Epithelial cell of proximal tubule (primary cell): ENCODE measurements at regions not wholly inside any gene's neighbourhood (a gene's known extent, or its start where the extent isn't known, plus 50 kb on each side); places are given as distances from the start of the nearest gene placed in this dataset.

Source experiments
- DNase-seq: peaks from one replicate; pipeline ENCODE4 v3.0.0-alpha.2; 2011; ENCODE audit warnings: low read depth
- H3K4me3 ChIP-seq: 2 replicates; pipeline ENCODE4 v1.5.1; 2011; ENCODE audit warnings: low read depth, mild to moderate bottlenecking, low read length
- TF ChIP-seq, protein P1 (sequence below): conservative IDR thresholded peaks from 2 replicates; pipeline ENCODE4 v1.5.1; 2012; ENCODE audit warnings: low read depth, mild to moderate bottlenecking, low read length

DNA sequence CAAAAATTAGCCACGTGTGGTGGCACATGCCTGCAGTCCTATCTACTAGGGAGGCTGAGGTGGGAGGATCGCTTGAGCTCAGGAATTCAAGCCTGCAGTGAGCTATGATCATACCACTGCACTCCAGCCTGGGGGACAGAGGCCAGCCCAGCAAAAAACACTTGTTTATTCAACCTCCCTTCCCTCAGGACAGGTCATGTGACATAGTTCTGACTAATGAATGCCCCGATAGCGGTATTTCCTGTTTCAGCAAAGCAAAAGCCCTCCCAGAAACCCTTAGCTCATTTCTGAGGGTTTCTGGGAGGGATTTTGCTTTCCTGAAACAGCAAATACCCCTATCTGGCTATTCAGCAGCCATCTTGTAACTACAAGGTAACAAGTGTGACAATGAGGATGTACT is 157.1 kb downstream of the GATA3 start:
- no peak overlapping the region for H3K4me3 ChIP-seq
- TF ChIP-seq, protein P1, sequence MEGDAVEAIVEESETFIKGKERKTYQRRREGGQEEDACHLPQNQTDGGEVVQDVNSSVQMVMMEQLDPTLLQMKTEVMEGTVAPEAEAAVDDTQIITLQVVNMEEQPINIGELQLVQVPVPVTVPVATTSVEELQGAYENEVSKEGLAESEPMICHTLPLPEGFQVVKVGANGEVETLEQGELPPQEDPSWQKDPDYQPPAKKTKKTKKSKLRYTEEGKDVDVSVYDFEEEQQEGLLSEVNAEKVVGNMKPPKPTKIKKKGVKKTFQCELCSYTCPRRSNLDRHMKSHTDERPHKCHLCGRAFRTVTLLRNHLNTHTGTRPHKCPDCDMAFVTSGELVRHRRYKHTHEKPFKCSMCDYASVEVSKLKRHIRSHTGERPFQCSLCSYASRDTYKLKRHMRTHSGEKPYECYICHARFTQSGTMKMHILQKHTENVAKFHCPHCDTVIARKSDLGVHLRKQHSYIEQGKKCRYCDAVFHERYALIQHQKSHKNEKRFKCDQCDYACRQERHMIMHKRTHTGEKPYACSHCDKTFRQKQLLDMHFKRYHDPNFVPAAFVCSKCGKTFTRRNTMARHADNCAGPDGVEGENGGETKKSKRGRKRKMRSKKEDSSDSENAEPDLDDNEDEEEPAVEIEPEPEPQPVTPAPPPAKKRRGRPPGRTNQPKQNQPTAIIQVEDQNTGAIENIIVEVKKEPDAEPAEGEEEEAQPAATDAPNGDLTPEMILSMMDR: no peak
- no peak for DNase-seq

DNA sequence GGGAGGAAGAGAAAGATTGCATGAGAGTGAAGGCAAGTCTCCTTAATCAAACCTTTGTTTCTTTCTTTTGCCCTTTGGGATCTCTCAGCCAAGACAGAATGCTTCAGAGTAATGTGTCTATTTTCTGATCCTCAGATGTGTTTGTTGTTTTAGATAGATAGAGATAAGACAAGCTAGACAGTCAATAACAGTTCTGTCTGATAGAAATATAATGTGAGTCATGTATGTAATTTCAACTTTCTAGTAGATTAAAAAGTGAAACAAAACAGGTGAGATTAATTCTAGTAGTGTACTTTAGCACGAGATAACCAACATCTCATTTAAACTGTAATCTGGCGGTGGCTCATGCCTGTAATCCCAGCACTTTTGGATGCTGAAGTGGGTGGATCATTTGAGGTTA is 159.2 kb downstream of the GATA3 start:
- TF ChIP-seq, protein P1: no peak
- H3K4me3 ChIP-seq: no peak overlapping the region
- DNase-seq: no peak

DNA sequence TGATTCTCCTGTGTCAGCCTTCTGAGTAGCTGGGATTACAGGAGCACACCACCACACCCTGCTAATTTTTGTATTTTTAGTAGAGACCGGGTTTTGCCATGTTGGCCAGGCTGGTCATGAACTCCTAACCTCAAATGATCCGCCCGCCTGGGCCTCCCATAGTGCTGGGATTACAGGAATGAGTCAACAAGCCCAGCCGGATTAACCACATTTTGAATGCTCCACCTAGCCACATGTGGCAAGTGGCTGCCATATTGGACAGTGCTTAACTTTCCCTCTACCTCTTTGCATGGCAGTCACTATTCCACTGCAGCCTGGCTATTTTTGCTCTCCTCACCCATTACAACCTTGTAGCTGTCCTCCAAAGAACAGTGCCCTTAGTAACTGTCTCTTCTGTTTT is 160.1 kb downstream of the GATA3 start:
- TF ChIP-seq, protein P1: no peak
- DNase-seq: no peak

DNA sequence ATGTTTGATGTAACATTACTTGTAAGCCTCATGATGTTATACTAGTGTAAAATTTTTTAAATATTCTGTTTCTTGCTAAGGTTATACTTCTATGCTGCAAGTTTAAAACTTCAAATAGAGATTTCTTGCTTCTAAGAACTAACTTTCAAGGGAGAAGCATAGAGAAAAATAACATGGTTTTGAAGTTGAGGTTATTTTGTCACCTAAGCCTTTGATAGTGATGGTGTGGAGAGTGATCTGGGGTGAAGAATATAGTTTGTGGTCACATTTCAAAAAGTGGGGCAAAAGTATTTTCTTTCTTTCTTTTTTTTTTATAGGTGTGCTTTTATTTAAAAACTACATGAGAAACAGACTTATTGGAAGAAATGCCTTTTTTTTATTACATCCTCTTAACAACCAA is 162.4 kb downstream of the GATA3 start:
- TF ChIP-seq, protein P1: no peak
- H3K4me3 ChIP-seq: no peak overlapping the region

More for the DNA sequence above, 160.1 kb downstream of the GATA3 start:
- H3K4me3 ChIP-seq: no peak overlapping the region

DNA sequence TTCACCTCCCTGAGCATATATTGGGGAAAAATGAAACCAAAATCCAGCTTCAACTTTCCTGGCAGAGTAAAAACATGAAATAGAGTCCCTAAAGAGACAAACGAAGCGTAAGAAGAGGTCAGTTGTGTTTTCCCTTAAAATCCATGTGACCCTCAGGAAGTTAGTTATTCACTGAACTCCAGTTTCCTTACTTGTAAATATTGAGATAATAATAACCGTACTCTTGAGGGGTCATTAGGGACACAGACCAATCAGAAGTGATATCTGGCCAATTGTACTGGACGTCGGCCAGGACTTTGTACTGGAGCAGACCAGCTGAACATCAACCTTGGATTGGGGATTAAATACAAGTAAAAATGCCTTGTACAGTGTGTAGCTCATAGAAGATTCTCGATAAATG is 167.0 kb downstream of the GATA3 start:
- TF ChIP-seq, protein P1: no peak
- DNase-seq: no peak
- H3K4me3 ChIP-seq: no peak overlapping the region

More for the DNA sequence above, 162.4 kb downstream of the GATA3 start:
- DNase-seq: no peak

DNA sequence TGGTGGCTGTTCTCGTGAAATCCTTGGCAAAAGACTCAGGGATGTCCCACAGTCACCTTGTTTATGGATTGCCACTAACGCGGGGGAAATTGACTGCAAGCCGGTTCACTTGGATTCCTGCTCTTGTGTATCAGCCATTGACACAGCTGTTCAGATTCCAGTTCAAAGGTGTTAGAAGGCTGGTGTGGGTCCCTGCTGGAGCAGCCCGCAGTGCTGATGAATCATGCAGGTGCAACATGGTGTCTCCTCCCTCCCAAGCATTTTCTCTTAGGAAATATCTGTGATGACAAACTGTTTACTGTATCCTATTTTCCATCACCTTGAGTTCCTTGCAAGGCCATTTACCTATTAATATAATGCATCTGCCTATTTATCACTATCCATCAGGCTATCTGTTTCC is 170.1 kb downstream of the GATA3 start:
- no peak for DNase-seq
- TF ChIP-seq, protein P1: no peak
- no peak overlapping the region for H3K4me3 ChIP-seq

DNA sequence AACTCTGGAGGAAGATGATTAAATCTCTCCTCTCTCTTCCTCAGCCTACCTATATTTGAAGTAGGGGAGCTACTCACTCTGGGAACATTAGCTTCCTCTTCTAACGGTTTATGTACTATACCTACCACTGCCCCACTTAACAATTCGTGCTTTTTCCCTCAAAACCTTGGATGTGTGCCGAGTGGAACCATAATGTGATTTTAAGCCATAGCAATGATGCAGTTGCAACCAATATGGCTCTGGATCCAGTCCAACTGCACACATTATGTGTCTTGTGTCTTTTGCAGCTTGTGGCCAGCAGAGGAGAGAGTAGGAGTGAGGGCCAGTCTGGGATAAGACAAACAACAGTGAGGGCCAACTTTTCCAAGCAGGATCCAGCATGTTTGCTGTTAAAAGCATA is 170.7 kb downstream of the GATA3 start:
- TF ChIP-seq, protein P1: no peak
- no peak overlapping the region for H3K4me3 ChIP-seq
- DNase-seq: no peak
